Activated T-cell treated with anti-CD3 and anti-CD28 coated beads, Interleukin-2, amount 50 U/mL, for 72 hours (primary cell): ENCODE measurements at regions not wholly inside any gene's neighbourhood (a gene's known extent, or its start where the extent isn't known, plus 50 kb on each side); places are given as distances from the start of the nearest gene placed in this dataset.

Source experiments
- ATAC-seq, 2 donors: fragments of 150-1000 bp; cut with Tn5 transposase; replicated peaks in 1 of 2; 2 replicates each; pipeline ENCODE4 v1.10.0; 2021; ENCODE audit warnings: moderate library complexity in 2 of 2, mild to moderate bottlenecking in 1 of 2
- DNase-seq, 2 donors: peaks; one replicate each; pipeline ENCODE4 v3.0.0; 2021 to 2022; ENCODE audit warnings: mixed read lengths in 1 of 2
- H3K27ac Mint-ChIP-seq: one replicate; pipeline ENCODE4 v1.8.0; 2022; ENCODE audit warnings: mild to moderate bottlenecking, moderate library complexity, mixed read lengths
- H3K27me3 Mint-ChIP-seq: one replicate; pipeline ENCODE4 v1.8.0; 2022; ENCODE audit warnings: low read depth, mixed read lengths
- H3K36me3 Mint-ChIP-seq, 2 donors: one replicate each; pipeline ENCODE4 v1.8.0; 2022; ENCODE audit warnings: mixed read lengths in 2 of 2, mild to moderate bottlenecking in 1 of 2; ENCODE audit not compliant: insufficient read depth in 2 of 2
- H3K4me1 Mint-ChIP-seq: one replicate; pipeline ENCODE4 v1.8.0; 2022; ENCODE audit warnings: low read depth, mixed read lengths
- H3K4me3 Mint-ChIP-seq, 2 donors: one replicate each; pipeline ENCODE4 v1.8.0; 2022; ENCODE audit warnings: mild to moderate bottlenecking in 2 of 2, mixed read lengths in 2 of 2, moderate library complexity in 2 of 2
- H3K9me3 Mint-ChIP-seq, 2 donors: one replicate each; pipeline ENCODE4 v1.8.0; 2022; ENCODE audit warnings: mixed read lengths in 2 of 2

DNA sequence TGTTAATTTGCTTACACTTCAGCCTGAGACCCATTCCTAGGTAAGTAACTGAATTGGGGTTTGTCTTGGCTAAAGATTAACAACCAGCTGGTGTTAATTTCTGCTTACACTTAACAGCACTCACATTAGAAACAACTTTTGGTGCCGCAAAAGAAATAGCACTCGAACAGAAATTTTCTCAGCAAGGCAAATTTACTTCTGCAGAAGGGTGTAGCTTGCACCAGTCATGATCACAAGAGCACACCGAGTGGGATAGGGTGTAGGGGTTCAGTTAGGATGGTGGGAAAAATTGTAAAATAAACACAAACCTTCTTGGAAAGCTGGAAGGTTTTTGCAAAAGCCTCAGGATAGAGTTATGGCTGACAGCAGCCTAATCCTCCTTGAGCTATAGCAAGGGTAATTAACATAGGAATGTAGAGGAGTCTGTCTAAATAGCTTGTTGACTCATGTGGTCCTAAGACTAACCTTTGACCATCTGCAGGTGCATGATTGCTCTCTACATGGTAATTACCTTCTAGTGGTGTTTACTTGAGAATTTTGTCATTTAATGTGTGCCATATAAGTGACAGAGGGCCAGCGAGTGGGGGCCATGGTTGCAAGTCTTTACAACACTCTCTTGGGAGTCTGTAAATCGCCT, 67.8 kb upstream of the CDK13 start:
- Mint-ChIP-seq H3K9me3 (peaks cover 6 to 9% of the 10 kb centered on the region in 2 donors), H3K27me3 (peaks cover 8% of the 10 kb centered on the region), H3K36me3 (peaks cover 7 to 8% of the 10 kb centered on the region in 2 donors), H3K4me3 (no peak overlapping the region), H3K4me1 (no peaks in the 10 kb centered on the region), H3K27ac (no peak overlapping the region)
- DNase-seq (no peak), ATAC-seq (no peak)

GRCh38 chr7:39883812-39884390, 66.2 kb upstream of the CDK13 start:
- ATAC-seq (no peak), DNase-seq (no peak)
- Mint-ChIP-seq H3K36me3 (peaks cover 7 to 8% of the 10 kb centered on the region in 2 donors), H3K9me3 (peaks cover 6 to 9% of the 10 kb centered on the region in 2 donors), H3K4me3 (no peak overlapping the region), H3K27ac (no peak overlapping the region), H3K4me1 (no peaks in the 10 kb centered on the region), H3K27me3 (peaks cover 8% of the 10 kb centered on the region)

- no peak overlapping the region for H3K4me3 Mint-ChIP-seq
- H3K36me3 Mint-ChIP-seq, result no peaks in the 10 kb centered on the region
- no peak overlapping the region for H3K27ac Mint-ChIP-seq
- ATAC-seq, result no peak
- no peak for DNase-seq
- H3K9me3 Mint-ChIP-seq, result peaks cover 0 to 2% of the 10 kb centered on the region in 2 donors
- H3K27me3 Mint-ChIP-seq, result peaks cover 10% of the 10 kb centered on the region
- no peaks in the 10 kb centered on the region for H3K4me1 Mint-ChIP-seq
Observed at GRCh38 chr7:39888171-39888853, 61.7 kb upstream of the CDK13 start.

- H3K9me3 Mint-ChIP-seq, result no peaks in the 10 kb centered on the region
- DNase-seq, result no peak
- H3K27ac Mint-ChIP-seq, result no peak overlapping the region
- no peaks in the 10 kb centered on the region for H3K36me3 Mint-ChIP-seq
- H3K4me3 Mint-ChIP-seq, result no peak overlapping the region
- peaks cover 10% of the 10 kb centered on the region for H3K27me3 Mint-ChIP-seq
- no peak for ATAC-seq
- no peaks in the 10 kb centered on the region for H3K4me1 Mint-ChIP-seq
Observed at GRCh38 chr7:39890411-39890810, 59.6 kb upstream of the CDK13 start.

DNA sequence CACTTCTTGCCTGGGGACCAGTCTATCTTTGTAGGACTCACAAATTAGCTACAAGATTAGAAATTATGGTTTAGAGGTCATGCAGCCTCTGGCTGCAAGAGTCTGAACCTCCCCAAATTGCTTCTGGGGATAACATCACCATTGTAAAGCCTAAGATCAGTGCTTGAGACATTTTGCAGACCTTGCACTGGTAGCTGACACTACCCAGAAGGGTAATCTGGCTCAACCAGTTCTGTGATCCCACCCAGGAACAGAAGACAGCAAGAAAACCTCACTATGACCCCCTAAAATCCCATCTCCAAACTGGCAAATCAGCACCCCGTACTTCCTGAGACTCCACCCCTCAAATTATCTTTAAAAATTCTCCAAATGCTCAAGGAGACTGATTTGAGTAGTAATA, 58.2 kb upstream of the CDK13 start:
- Mint-ChIP-seq H3K27ac (no peak overlapping the region), H3K4me3 (no peak overlapping the region), H3K27me3 (peaks cover 10% of the 10 kb centered on the region), H3K36me3 (no peaks in the 10 kb centered on the region), H3K9me3 (no peaks in the 10 kb centered on the region), H3K4me1 (no peaks in the 10 kb centered on the region)
- DNase-seq (no peak), ATAC-seq (no peak)

GRCh38 chr7:39892361-39892760, 57.7 kb upstream of the CDK13 start:
- ATAC-seq (no peak), DNase-seq (no peak)
- Mint-ChIP-seq H3K9me3 (no peaks in the 10 kb centered on the region), H3K4me3 (no peak overlapping the region), H3K4me1 (no peaks in the 10 kb centered on the region), H3K27me3 (peaks cover 10% of the 10 kb centered on the region), H3K27ac (no peak overlapping the region), H3K36me3 (no peaks in the 10 kb centered on the region)

DNA sequence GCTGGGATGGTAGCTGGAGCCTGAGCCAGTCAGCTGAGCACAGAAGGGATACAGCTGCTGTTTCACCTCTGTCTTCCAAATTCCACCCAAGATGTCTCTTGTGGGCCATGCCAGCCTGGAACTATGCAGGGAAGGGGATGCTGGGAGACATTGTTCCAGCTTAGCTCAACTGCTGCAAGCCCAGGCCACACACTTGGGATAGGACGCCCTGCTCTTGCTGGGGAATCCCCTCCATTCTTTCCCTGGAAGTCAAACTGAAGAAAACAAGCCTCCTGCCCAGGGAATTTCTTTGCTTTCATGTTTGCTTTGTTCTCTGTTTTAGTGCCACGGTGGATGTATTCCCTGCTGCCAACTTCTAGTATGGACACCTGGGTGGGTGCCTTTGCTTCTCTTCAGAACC, 55.2 kb upstream of the CDK13 start:
- H3K4me3 Mint-ChIP-seq, result no peak overlapping the region
- DNase-seq, result no peak
- ATAC-seq, result no peak
- peaks cover 10% of the 10 kb centered on the region for H3K27me3 Mint-ChIP-seq
- no peaks in the 10 kb centered on the region for H3K9me3 Mint-ChIP-seq
- H3K27ac Mint-ChIP-seq, result no peak overlapping the region
- no peaks in the 10 kb centered on the region for H3K36me3 Mint-ChIP-seq
- H3K4me1 Mint-ChIP-seq, result no peaks in the 10 kb centered on the region

- DNase-seq (no peak), ATAC-seq (no peak)
- H3K27ac Mint-ChIP-seq, result no peak overlapping the region
- H3K4me3 Mint-ChIP-seq, result peak overlapping the region; percentile 42 to 49
- H3K36me3 Mint-ChIP-seq, result no peaks in the 10 kb centered on the region
- no peaks in the 10 kb centered on the region for H3K27me3 Mint-ChIP-seq
- H3K4me1 Mint-ChIP-seq, result no peaks in the 10 kb centered on the region
- no peaks in the 10 kb centered on the region for H3K9me3 Mint-ChIP-seq
Observed at GRCh38 chr7:39896840-39897239, 53.2 kb upstream of the CDK13 start.

DNA sequence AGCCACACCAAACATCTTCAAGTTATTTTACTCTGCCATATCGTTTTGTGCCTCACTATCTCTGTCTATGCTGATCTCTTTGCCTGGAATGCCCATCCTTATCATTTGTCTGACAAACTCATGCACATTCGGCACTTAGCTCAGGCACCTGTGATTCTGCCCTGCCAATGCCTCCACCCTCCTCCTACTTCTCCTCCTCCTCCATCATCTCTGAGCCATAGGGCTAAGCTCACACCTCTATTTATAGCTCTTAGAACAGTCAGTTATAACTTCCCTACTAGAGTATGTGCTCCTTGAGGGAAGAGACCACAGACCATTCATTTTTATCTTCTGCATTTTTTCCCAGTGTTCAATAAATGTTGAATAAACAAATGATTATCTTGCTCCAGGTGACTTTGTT, 51.2 kb upstream of the CDK13 start:
- Mint-ChIP-seq H3K4me1 (no peaks in the 10 kb centered on the region), H3K9me3 (no peaks in the 10 kb centered on the region), H3K27ac (no peak overlapping the region), H3K27me3 (no peaks in the 10 kb centered on the region), H3K36me3 (no peaks in the 10 kb centered on the region), H3K4me3 (no peak overlapping the region)
- no peak for DNase-seq
- no peak for ATAC-seq
